ENCODE measurements at regions not wholly inside any gene's neighbourhood (a gene's known extent, or its start where the extent isn't known, plus 50 kb on each side); places are given as distances from the start of the nearest gene placed in this dataset.

DNA sequence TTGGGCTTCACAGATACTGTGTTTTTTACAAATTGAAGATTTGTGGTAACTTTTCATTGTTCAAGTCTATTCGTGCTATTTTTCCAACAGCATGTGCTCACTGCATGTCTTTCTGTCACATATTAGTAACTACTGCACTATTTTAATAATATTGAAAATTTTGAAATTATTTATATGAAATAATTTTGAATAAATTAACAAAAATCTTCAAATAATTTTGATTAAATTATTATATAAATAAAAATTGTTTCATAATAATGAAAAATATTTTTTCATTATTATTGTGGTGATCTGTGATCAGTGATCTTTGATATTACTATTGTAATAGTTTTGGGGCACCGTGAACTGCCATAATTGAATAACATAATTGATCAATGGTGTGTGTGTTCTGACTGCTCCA lies 204.1 kb downstream of the OGFRL1 start (continued):
- TF ChIP-seq IRF4 (IDR thresholded peaks at IDR 0.05; ENCODE audit: low read depth, low read length), result no peak

DNA sequence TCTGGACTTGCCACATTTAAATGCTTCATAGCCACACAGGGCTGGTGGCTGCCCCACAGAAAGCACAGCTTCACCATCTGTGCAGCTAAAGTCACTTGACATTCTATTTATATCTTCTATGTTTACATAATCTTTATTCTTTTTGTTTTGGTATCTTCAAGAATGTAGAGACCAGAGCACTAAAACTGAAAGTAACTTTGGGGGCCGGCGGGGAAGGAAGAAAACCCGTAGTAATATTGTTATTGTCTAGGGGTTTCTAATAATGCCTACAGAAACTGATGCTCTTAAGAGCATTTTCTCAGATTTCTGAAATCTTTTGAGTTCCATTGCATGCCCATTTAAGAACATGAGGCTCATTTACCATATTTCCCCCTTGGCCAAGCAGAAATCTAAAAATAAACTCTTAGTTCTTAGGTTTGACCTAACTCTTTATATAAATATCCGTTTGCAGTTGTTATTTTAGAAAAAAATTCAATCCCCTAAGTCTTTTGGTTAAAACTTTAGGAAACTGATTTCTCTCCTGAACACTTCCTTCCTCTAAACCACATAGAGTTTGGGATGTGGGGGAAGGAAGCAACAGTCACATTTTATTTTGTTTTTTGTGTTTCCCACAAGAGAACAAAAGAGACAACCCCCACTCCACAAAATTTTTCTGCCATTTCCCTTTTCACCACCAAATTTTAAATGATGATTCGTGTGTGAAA lies 207.6 kb downstream of the OGFRL1 start:
- BruUV-seq (replicated peaks), result no TSS peak
- Histone ChIP-seq H3K9ac (ENCODE audit: control insufficient read depth, insufficient read depth, low read length) (no peak overlapping the region), H3K9me3 (replicated peaks; ENCODE audit: control insufficient read depth, insufficient read depth, low read length) (no peaks in the 10 kb centered on the region), H4K20me1 (ENCODE audit: control insufficient read depth, insufficient read depth) (no peaks in the 10 kb centered on the region), H3K79me2 (ENCODE audit: control insufficient read depth, insufficient read depth, low read length) (no peaks in the 10 kb centered on the region), H3K27me3 (replicated peaks in 1 of 2; ENCODE audit: control insufficient read depth in 2 of 2, insufficient read depth in 2 of 2, low read length in 1 of 2) (no peaks in the 10 kb centered on the region), H3K4me2 (ENCODE audit: control insufficient read depth, insufficient read depth) (peak overlapping the region; percentile 46; the same call in 1 of the 2 replicates), H2AFZ (ENCODE audit: control insufficient read depth, low read depth, low read length) (peak overlapping the region; percentile 60), H3K36me3 (ENCODE audit: control insufficient read depth in 2 of 2, insufficient read depth in 2 of 2, low read length in 1 of 2) (no peaks in the 10 kb centered on the region), H3K27ac (ENCODE audit: control insufficient read depth, insufficient read depth) (no peak overlapping the region), H3K4me1 (ENCODE audit: control insufficient read depth, insufficient read depth, low read length) (peaks cover 5% of the 10 kb centered on the region; the same call in 1 of the 2 replicates), H3K4me3 (0 out of 2 replicates have a peak overlapping the region, but pooled peaks have one; percentile 5)
- RAD21 ChIA-PET (ENCODE audit: unreplicated experiment), result interaction anchor here (1.0 kb wide), 1 partner anchor 19 kb away, joined by 3 read pairs; no protein-coding TSS in a partner anchor
- intact Hi-C loops (cut with micrococcal nuclease; ENCODE audit: unreplicated experiment), result no loop called here
- under 1% methylated on average over 5 of the region's 5 CpGs for WGBS (ENCODE audit: insufficient coverage, insufficient replicate concordance, low lambda C conversion rate, missing lambda C conversion rate)
- CTCF ChIA-PET, result no interaction called here
- SMC1A ChIA-PET (ENCODE audit: uncharacterized antibody, unreplicated experiment), result no interaction called here
- ATAC-seq, result peak; percentile 98
- in situ Hi-C loops (cut with MboI), result no loop called here
- peak; percentile 70 for FAIRE-seq
- POLR2A ChIA-PET, result no interaction called here
- peak; percentile 38 for DNase-seq (ENCODE audit: low read depth, low spot score)
- no peak for TF ChIP-seq RFX5 (IDR thresholded peaks at IDR 0.05; ENCODE audit: low read depth, low read length)
- TF ChIP-seq MYC (IDR thresholded peaks at IDR 0.05; ENCODE audit: insufficient read depth, insufficient read length, insufficient replicate concordance, low read length, severe bottlenecking), result no peak
- no peak for TF ChIP-seq JUNB (IDR thresholded peaks at IDR 0.05)
- TF ChIP-seq, protein P1, sequence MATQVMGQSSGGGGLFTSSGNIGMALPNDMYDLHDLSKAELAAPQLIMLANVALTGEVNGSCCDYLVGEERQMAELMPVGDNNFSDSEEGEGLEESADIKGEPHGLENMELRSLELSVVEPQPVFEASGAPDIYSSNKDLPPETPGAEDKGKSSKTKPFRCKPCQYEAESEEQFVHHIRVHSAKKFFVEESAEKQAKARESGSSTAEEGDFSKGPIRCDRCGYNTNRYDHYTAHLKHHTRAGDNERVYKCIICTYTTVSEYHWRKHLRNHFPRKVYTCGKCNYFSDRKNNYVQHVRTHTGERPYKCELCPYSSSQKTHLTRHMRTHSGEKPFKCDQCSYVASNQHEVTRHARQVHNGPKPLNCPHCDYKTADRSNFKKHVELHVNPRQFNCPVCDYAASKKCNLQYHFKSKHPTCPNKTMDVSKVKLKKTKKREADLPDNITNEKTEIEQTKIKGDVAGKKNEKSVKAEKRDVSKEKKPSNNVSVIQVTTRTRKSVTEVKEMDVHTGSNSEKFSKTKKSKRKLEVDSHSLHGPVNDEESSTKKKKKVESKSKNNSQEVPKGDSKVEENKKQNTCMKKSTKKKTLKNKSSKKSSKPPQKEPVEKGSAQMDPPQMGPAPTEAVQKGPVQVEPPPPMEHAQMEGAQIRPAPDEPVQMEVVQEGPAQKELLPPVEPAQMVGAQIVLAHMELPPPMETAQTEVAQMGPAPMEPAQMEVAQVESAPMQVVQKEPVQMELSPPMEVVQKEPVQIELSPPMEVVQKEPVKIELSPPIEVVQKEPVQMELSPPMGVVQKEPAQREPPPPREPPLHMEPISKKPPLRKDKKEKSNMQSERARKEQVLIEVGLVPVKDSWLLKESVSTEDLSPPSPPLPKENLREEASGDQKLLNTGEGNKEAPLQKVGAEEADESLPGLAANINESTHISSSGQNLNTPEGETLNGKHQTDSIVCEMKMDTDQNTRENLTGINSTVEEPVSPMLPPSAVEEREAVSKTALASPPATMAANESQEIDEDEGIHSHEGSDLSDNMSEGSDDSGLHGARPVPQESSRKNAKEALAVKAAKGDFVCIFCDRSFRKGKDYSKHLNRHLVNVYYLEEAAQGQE (IDR thresholded peaks at IDR 0.05; ENCODE audit: low read depth, low read length), result no peak
- TF ChIP-seq HDAC2 (IDR thresholded peaks at IDR 0.05), result no peak
- TF ChIP-seq KLF5 (IDR thresholded peaks at IDR 0.05; ENCODE audit: partially characterized antibody), result no peak
- no peak for TF ChIP-seq HDGF (IDR thresholded peaks at IDR 0.05)
- TF ChIP-seq SIN3A (IDR thresholded peaks at IDR 0.05; ENCODE audit: low read depth, low read length), result no peak
- TF ChIP-seq POLR2AphosphoS2 (IDR thresholded peaks at IDR 0.05; ENCODE audit: low read depth, low read length), result no peak
- no peak for TF ChIP-seq CREM (IDR thresholded peaks at IDR 0.05; ENCODE audit: low read depth)
- TF ChIP-seq ZNF622 (IDR thresholded peaks at IDR 0.05), result no peak
- TF ChIP-seq, protein P2, sequence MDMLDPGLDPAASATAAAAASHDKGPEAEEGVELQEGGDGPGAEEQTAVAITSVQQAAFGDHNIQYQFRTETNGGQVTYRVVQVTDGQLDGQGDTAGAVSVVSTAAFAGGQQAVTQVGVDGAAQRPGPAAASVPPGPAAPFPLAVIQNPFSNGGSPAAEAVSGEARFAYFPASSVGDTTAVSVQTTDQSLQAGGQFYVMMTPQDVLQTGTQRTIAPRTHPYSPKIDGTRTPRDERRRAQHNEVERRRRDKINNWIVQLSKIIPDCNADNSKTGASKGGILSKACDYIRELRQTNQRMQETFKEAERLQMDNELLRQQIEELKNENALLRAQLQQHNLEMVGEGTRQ (IDR thresholded peaks at IDR 0.05; ENCODE audit: borderline replicate concordance, low read depth, low read length), result no peak
- no peak for TF ChIP-seq ASH2L (IDR thresholded peaks at IDR 0.05; ENCODE audit: borderline replicate concordance, low read depth)
- TF ChIP-seq, protein P3, sequence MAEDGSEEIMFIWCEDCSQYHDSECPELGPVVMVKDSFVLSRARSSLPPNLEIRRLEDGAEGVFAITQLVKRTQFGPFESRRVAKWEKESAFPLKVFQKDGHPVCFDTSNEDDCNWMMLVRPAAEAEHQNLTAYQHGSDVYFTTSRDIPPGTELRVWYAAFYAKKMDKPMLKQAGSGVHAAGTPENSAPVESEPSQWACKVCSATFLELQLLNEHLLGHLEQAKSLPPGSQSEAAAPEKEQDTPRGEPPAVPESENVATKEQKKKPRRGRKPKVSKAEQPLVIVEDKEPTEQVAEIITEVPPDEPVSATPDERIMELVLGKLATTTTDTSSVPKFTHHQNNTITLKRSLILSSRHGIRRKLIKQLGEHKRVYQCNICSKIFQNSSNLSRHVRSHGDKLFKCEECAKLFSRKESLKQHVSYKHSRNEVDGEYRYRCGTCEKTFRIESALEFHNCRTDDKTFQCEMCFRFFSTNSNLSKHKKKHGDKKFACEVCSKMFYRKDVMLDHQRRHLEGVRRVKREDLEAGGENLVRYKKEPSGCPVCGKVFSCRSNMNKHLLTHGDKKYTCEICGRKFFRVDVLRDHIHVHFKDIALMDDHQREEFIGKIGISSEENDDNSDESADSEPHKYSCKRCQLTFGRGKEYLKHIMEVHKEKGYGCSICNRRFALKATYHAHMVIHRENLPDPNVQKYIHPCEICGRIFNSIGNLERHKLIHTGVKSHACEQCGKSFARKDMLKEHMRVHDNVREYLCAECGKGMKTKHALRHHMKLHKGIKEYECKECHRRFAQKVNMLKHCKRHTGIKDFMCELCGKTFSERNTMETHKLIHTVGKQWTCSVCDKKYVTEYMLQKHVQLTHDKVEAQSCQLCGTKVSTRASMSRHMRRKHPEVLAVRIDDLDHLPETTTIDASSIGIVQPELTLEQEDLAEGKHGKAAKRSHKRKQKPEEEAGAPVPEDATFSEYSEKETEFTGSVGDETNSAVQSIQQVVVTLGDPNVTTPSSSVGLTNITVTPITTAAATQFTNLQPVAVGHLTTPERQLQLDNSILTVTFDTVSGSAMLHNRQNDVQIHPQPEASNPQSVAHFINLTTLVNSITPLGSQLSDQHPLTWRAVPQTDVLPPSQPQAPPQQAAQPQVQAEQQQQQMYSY (CRISPR knock-in tag; IDR thresholded peaks at IDR 0.05), result no peak
- TF ChIP-seq YY1 (IDR thresholded peaks at IDR 0.05; ENCODE audit: low read depth, low read length), result no peak
